HEK293T (cell line): ENCODE measurements at regions not wholly inside any gene's neighbourhood (a gene's known extent, or its start where the extent isn't known, plus 50 kb on each side); places are given as distances from the start of the nearest gene placed in this dataset.

Source experiments
- CTCF ChIA-PET: fragments of 350-600 bp; formaldehyde crosslinking; extraction: SDS; loops from one replicate; lab custom pipeline; 2021; ENCODE audit warnings: antibody characterized with exemption, inconsistent platforms; lab: Yijun Ruan, JAX
- POLR2A ChIA-PET: fragments of 350-600 bp; formaldehyde crosslinking; extraction: SDS; loops from one replicate; lab custom pipeline; 2020; ENCODE audit warnings: antibody characterized with exemption, inconsistent platforms; lab: Yijun Ruan, JAX
- DNase-seq: peaks from one replicate; pipeline ENCODE4 v3.0.0; 2012; ENCODE audit warnings: mixed read lengths; ENCODE audit errors: extremely low spot score
- ARNT ChIP-seq: fragments of 450-650 bp; IDR thresholded peaks from 2 replicates; pipeline ENCODE4 v1.6.1; 2017; ENCODE audit warnings: mild to moderate bottlenecking
- BHLHE40 ChIP-seq: fragments of 450-650 bp; IDR thresholded peaks from 2 replicates; pipeline ENCODE4 v1.6.1; 2016; ENCODE audit warnings: mild to moderate bottlenecking, moderate library complexity, borderline replicate concordance
- CTBP1 ChIP-seq: fragments of 450-650 bp; IDR thresholded peaks from 2 replicates; pipeline ENCODE4 v1.6.1; 2016; ENCODE audit warnings: borderline replicate concordance
- ELF4 ChIP-seq: fragments of 450-650 bp; IDR thresholded peaks from 2 replicates; pipeline ENCODE4 v1.6.1; 2017; ENCODE audit warnings: antibody characterized with exemption
- FOXA1 ChIP-seq: fragments of 450-650 bp; IDR thresholded peaks from 2 replicates; pipeline ENCODE4 v1.6.1; 2016; ENCODE audit warnings: mild to moderate bottlenecking
- FOXK2 ChIP-seq: fragments of 450-650 bp; IDR thresholded peaks from 2 replicates; pipeline ENCODE4 v1.6.1; 2016; ENCODE audit warnings: mild to moderate bottlenecking
- FOXM1 ChIP-seq: fragments of 450-650 bp; IDR thresholded peaks from 2 replicates; pipeline ENCODE4 v1.6.1; 2017; ENCODE audit warnings: mild to moderate bottlenecking, borderline replicate concordance
- HDGF ChIP-seq: fragments of 450-650 bp; IDR thresholded peaks from 2 replicates; pipeline ENCODE4 v1.6.1; 2017; ENCODE audit warnings: antibody characterized with exemption, borderline replicate concordance
- L3MBTL2 ChIP-seq: fragments of 450-650 bp; conservative IDR thresholded peaks from 2 replicates; pipeline ENCODE4 v1.6.1; 2016; ENCODE audit warnings: mild to moderate bottlenecking
- LEF1 ChIP-seq: fragments of 450-650 bp; IDR thresholded peaks from 2 replicates; pipeline ENCODE4 v1.6.1; 2017; ENCODE audit warnings: mild to moderate bottlenecking, borderline replicate concordance
- NFRKB ChIP-seq: fragments of 450-650 bp; IDR thresholded peaks from 2 replicates; pipeline ENCODE4 v1.6.1; 2016; ENCODE audit warnings: mild to moderate bottlenecking, moderate library complexity
- PKNOX1 ChIP-seq: fragments of 450-650 bp; IDR thresholded peaks from 2 replicates; pipeline ENCODE4 v1.6.1; 2016
- SP1 ChIP-seq: fragments of 450-650 bp; IDR thresholded peaks from 2 replicates; pipeline ENCODE4 v1.6.1; 2017
- SUZ12 ChIP-seq: fragments of 450-650 bp; IDR thresholded peaks from 2 replicates; pipeline ENCODE4 v1.6.1; 2016; ENCODE audit warnings: mild to moderate bottlenecking
- TARDBP ChIP-seq: fragments of 450-650 bp; IDR thresholded peaks from 2 replicates; pipeline ENCODE4 v1.6.1; 2016
- ZNF384 ChIP-seq: fragments of 450-650 bp; IDR thresholded peaks from 2 replicates; pipeline ENCODE4 v1.6.1; 2016

DNA sequence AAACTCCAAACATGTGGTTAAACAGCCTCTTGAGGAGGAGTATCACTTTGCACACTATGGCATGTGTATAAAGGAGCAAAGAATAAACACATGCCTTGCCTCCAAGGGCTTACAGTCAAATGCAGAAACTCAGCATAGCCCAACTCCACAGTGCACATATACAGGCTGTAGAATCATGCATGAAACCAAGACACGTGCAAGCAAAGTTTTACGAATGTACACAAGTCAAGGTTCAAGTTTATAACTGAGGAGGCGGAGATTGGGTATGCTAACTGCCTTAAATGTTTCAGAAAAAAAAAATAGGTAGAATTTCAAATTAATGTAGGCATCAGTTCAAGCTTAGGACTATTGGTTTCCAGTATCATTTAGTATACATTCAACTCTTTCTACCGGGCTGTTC is 321.1 kb downstream of the SOX9 start:
- TF ChIP-seq FOXK2 (no peak), NFRKB (no peak), SP1 (no peak), BHLHE40 (no peak), HDGF (no peak), TARDBP (no peak), ZNF384 (no peak)
- POLR2A ChIA-PET, result no interaction called here
- DNase-seq, result no peak
- CTCF ChIA-PET, result no interaction called here

DNA sequence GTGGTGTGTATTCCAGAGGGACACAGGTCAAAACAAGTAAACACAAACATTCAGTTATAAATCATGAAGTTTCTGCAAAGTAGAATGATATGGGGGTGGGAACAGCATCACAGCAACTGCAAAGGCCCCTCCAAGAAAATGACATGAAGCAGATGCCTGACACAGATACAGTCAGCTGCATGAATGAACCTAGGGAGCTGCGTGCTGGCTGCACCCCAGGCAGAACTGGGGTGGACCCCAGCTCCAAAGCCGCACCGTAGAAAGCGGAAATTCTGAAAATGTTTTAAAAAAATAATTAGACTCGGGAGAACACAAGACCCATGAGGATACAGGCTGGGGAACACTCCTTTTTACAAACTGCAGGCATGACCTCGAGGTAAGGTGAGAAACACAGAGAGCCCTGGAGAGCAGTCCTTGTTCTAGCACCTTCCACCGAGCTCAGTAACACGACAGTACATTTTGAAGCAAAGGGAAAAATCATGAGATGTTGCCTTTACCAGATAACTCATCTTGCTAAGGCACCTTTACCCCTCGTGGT is 323.8 kb downstream of the SOX9 start:
- TF ChIP-seq BHLHE40 (no peak), FOXK2 (no peak), ELF4 (no peak), ZNF384 (no peak), ARNT (no peak), FOXM1 (no peak), NFRKB (no peak), HDGF (no peak), SUZ12 (no peak), SP1 (no peak), TARDBP (no peak), CTBP1 (no peak), L3MBTL2 (no peak), FOXA1 (no peak), LEF1 (no peak), PKNOX1 (no peak)
- ChIA-PET CTCF (no interaction called here), POLR2A (no interaction called here)
- no peak for DNase-seq

- CTCF ChIA-PET, result no interaction called here
- TF ChIP-seq CTBP1 (no peak), NFRKB (no peak), HDGF (no peak), ELF4 (no peak), ZNF384 (no peak), SP1 (no peak), L3MBTL2 (no peak), PKNOX1 (no peak), TARDBP (no peak), FOXK2 (no peak), BHLHE40 (no peak)
- DNase-seq, result no peak
- POLR2A ChIA-PET, result no interaction called here
These were observed 324.5 kb downstream of the SOX9 start for GRCh38 chr17:72445055-72445991.

DNA sequence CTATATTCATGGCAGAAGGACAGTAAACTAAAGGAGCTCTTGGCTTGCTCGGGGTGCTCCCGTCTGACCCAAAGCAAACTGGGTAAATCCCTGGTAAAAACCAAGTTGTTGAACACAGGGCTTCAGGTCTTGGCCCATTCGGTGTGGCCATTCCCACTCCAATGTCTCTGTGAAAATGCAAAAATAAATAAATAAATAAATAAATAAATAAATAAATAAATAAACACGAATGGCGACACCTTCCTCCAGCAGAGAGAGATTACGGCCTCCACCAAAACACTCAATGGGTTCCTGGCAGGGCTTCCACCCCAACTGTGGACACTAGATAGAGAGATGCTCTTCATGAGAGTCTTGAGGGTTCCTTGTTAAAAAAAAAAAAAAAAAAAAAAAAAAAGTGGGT is 325.3 kb downstream of the SOX9 start:
- POLR2A ChIA-PET, result no interaction called here

DNA sequence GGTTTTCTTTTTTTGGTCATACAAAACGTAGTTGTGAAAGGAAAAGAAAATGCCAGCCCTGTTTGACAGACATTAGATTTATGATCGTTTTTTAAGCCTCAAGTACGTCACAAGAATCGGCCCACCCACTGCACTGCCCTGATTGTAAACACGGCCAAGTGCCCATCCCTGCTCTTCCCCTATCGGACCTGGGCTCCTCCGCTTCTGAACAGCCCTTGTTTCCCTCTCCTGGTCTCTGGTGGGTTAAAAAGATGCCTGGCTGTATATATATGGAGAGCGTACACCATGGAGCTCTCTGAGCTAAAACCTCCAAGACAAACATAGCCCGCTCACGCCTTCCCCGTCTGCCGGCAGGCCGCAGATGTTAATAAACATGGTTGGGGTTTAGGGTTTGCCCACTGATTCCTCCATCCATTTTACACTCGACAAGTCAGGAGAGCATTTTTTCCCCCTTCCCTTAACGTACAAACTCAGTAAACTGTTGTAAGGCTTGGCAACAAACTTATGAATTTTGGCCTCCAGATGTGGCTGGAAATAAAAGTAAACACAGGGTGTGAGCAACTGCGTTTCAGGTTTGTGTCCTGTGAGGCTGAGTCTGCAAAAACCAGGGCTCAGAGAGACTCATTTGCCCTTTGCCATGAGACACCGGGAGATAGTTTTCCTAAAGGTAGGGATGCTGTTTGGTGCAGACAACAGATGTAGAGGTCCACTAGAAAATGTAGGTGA is 325.9 kb downstream of the SOX9 start:
- ChIA-PET CTCF (no interaction called here), POLR2A (no interaction called here)
- no peak for DNase-seq
- TF ChIP-seq PKNOX1, result no peak
- TF ChIP-seq CTBP1, result no peak
- no peak for TF ChIP-seq SUZ12
- TF ChIP-seq HDGF, result no peak
- no peak for TF ChIP-seq ZNF384
- TF ChIP-seq BHLHE40, result no peak

More for the DNA sequence above, 325.3 kb downstream of the SOX9 start:
- TF ChIP-seq ARNT (no peak), PKNOX1 (no peak), L3MBTL2 (no peak), SUZ12 (no peak), SP1 (no peak), FOXM1 (no peak), HDGF (no peak)
- CTCF ChIA-PET, result no interaction called here
- DNase-seq, result no peak
